ENCODE measurements at regions not wholly inside any gene's neighbourhood (a gene's known extent, or its start where the extent isn't known, plus 50 kb on each side); places are given as distances from the start of the nearest gene placed in this dataset.

- TF ChIP-seq PKNOX1 (IDR thresholded peaks at IDR 0.05) (no peak), BHLHE40 (IDR thresholded peaks at IDR 0.05; ENCODE audit: borderline replicate concordance) (no peak), HDGF (IDR thresholded peaks at IDR 0.05; ENCODE audit: borderline replicate concordance) (no peak), FOXA1 (IDR thresholded peaks at IDR 0.05) (no peak), FOXM1 (IDR thresholded peaks at IDR 0.05; ENCODE audit: borderline replicate concordance) (no peak), NFRKB (IDR thresholded peaks at IDR 0.05) (no peak), LEF1 (IDR thresholded peaks at IDR 0.05; ENCODE audit: borderline replicate concordance) (no peak), CTBP1 (IDR thresholded peaks at IDR 0.05; ENCODE audit: borderline replicate concordance) (no peak), SP1 (IDR thresholded peaks at IDR 0.05) (no peak), SUZ12 (IDR thresholded peaks at IDR 0.05) (no peak)
Measured at GRCh38 chr17:22270381-22270780, 578.1 kb downstream of the KCNJ18 start.

Data from HEK293T (cell line).